ENCODE measurements at regions not wholly inside any gene's neighbourhood (a gene's known extent, or its start where the extent isn't known, plus 50 kb on each side); places are given as distances from the start of the nearest gene placed in this dataset.
A peak's percentile ranks its signal among the peaks of the same experiment; 100 is the strongest.
"Not testable (repeated sequence)": the region's sequence is repeated elsewhere in the genome, so short reads cannot be mapped to it uniquely, and the experiment has no call there.

GRCh38 chr2:84373391-84373790, 85.7 kb downstream of the SUCLG1 start:
- peak; percentile 5 for DNase-seq (ENCODE audit: low read depth)

GRCh38 chr2:84362541-84362940, 96.5 kb downstream of the SUCLG1 start:
- DNase-seq (ENCODE audit: low read depth): no peak

GRCh38 chr2:84338069-84338468, 121.0 kb downstream of the SUCLG1 start:
- DNase-seq (ENCODE audit: low read depth): peak; percentile 30

GRCh38 chr2:84327645-84328249, 131.3 kb downstream of the SUCLG1 start:
- DNase-seq (ENCODE audit: low read depth): no peak

GRCh38 chr2:84326831-84327432, 132.1 kb downstream of the SUCLG1 start:
- no peak for DNase-seq (ENCODE audit: low read depth)

- DNase-seq (ENCODE audit: low read depth): no peak
Measured at GRCh38 chr2:84323890-84324289, 135.2 kb downstream of the SUCLG1 start.

GRCh38 chr2:84320940-84321339, 138.1 kb downstream of the SUCLG1 start:
- DNase-seq (ENCODE audit: low read depth): no peak

GRCh38 chr2:84319581-84319980, 139.5 kb downstream of the SUCLG1 start:
- no peak for DNase-seq (ENCODE audit: low read depth)

- DNase-seq (ENCODE audit: low read depth): no peak
Measured at GRCh38 chr2:84317135-84317534, 141.9 kb downstream of the SUCLG1 start.

GRCh38 chr2:84314901-84315330, 144.2 kb downstream of the SUCLG1 start:
- DNase-seq (ENCODE audit: low read depth): peak; percentile 85

GRCh38 chr2:84314250-84314649, 144.8 kb downstream of the SUCLG1 start:
- no peak for DNase-seq (ENCODE audit: low read depth)

- DNase-seq (ENCODE audit: low read depth): no peak
Measured at GRCh38 chr2:84309281-84309680, 149.8 kb downstream of the SUCLG1 start.

- DNase-seq (ENCODE audit: low read depth): no peak
Measured at GRCh38 chr2:84306361-84306760, 152.7 kb downstream of the SUCLG1 start.

GRCh38 chr2:84302513-84303412, 156.3 kb downstream of the SUCLG1 start:
- DNase-seq (ENCODE audit: low read depth): peak; percentile 67

- DNase-seq (ENCODE audit: low read depth): no peak
Measured at GRCh38 chr2:84301717-84302116, 157.4 kb downstream of the SUCLG1 start.

- DNase-seq (ENCODE audit: low read depth): no peak
Measured at GRCh38 chr2:84300696-84301029, 158.4 kb downstream of the SUCLG1 start.

- DNase-seq (ENCODE audit: low read depth): not testable (repeated sequence)
Measured at GRCh38 chr2:84300001-84300695, 158.9 kb downstream of the SUCLG1 start.

GRCh38 chr2:84299211-84299775, 159.8 kb downstream of the SUCLG1 start:
- DNase-seq (ENCODE audit: low read depth): no peak

GRCh38 chr2:84297155-84297554, 161.9 kb downstream of the SUCLG1 start:
- DNase-seq (ENCODE audit: low read depth): peak; percentile 66

- no peak for DNase-seq (ENCODE audit: low read depth)
Measured at GRCh38 chr2:84293791-84294380, 165.2 kb downstream of the SUCLG1 start.

GRCh38 chr2:84292545-84292944, 166.5 kb downstream of the SUCLG1 start:
- no peak for DNase-seq (ENCODE audit: low read depth)

GRCh38 chr2:84290537-84290936, 168.5 kb downstream of the SUCLG1 start:
- DNase-seq (ENCODE audit: low read depth): no peak
